Hepatocyte (in vitro differentiated cells): ENCODE measurements at regions not wholly inside any gene's neighbourhood (a gene's known extent, or its start where the extent isn't known, plus 50 kb on each side); places are given as distances from the start of the nearest gene placed in this dataset.

Experiments used
- DNase-seq: peaks from one replicate; pipeline ENCODE4 v3.0.0-alpha.2; 2016; ENCODE audit warnings: low spot score
- H2AFZ ChIP-seq: fragments of 200-600 bp; sonication (generic); 2 replicates; pipeline ENCODE4 v1.6.0; 2016; ENCODE audit warnings: antibody characterized with exemption, mild to moderate bottlenecking
- H3K27ac ChIP-seq: fragments of 200-600 bp; sonication (generic); 2 replicates; pipeline ENCODE4 v1.5.1; 2016; ENCODE audit warnings: mild to moderate bottlenecking
- H3K27me3 ChIP-seq: fragments of 200-600 bp; sonication (generic); 2 replicates; pipeline ENCODE4 v1.6.1; 2016
- H3K36me3 ChIP-seq: fragments of 200-600 bp; sonication (generic); replicated peaks from 2 replicates; pipeline ENCODE4 v1.5.1; 2016; ENCODE audit warnings: low read depth; ENCODE audit not compliant: insufficient read depth
- H3K4me1 ChIP-seq: fragments of 200-600 bp; sonication (generic); 2 replicates; pipeline ENCODE4 v1.5.1; 2016; ENCODE audit warnings: mild to moderate bottlenecking, moderate library complexity; ENCODE audit not compliant: insufficient read depth
- H3K4me2 ChIP-seq: fragments of 200-600 bp; sonication (generic); 2 replicates; pipeline ENCODE4 v1.6.0; 2016
- H3K4me3 ChIP-seq: fragments of 200-600 bp; sonication (generic); 2 replicates; pipeline ENCODE4 v1.5.1; 2016; ENCODE audit warnings: mild to moderate bottlenecking
- H3K79me2 ChIP-seq: fragments of 200-600 bp; sonication (generic); 2 replicates; pipeline ENCODE4 v1.6.0; 2017; ENCODE audit warnings: mild to moderate bottlenecking
- H3K9me2 ChIP-seq: fragments of 200-600 bp; sonication (generic); replicated peaks from 2 replicates; pipeline ENCODE4 v1.6.0; 2017; ENCODE audit warnings: mild to moderate bottlenecking; ENCODE audit not compliant: insufficient read depth
- H3K9me3 ChIP-seq: fragments of 200-600 bp; sonication (generic); 2 replicates; pipeline ENCODE4 v1.5.1; 2016; ENCODE audit warnings: low read depth, mild to moderate bottlenecking
- H4K20me1 ChIP-seq: fragments of 200-600 bp; sonication (generic); 2 replicates; pipeline ENCODE4 v1.6.0; 2016; ENCODE audit warnings: mild to moderate bottlenecking; ENCODE audit not compliant: insufficient read depth, poor library complexity, severe bottlenecking
- EZH2 ChIP-seq: fragments of 200-600 bp; sonication (generic); IDR thresholded peaks from 2 replicates; pipeline ENCODE4 v1.6.1; 2016; ENCODE audit warnings: antibody characterized with exemption, mild to moderate bottlenecking, borderline replicate concordance
- EZH2phosphoT487 ChIP-seq: fragments of 200-600 bp; sonication (generic); IDR thresholded peaks from one replicate; pipeline ENCODE4 v1.6.1; 2018; ENCODE audit warnings: antibody characterized with exemption, mild to moderate bottlenecking, low read depth, moderate library complexity; ENCODE audit not compliant: unreplicated experiment, severe bottlenecking
- WGBS: methylation state at CpG from one replicate; pipeline ENCODE4 v1.1.6; 2016; ENCODE audit warnings: low lambda C conversion rate; ENCODE audit errors: missing lambda C conversion rate; 5-methylcytosine and 5-hydroxymethylcytosine counted together
- TF ChIP-seq, protein P1 (sequence below): fragments of 200-600 bp; sonication (generic); IDR thresholded peaks from 2 replicates; pipeline ENCODE4 v1.5.1; 2016; ENCODE audit warnings: antibody characterized with exemption, mild to moderate bottlenecking; ENCODE audit not compliant: poor library complexity

DNA sequence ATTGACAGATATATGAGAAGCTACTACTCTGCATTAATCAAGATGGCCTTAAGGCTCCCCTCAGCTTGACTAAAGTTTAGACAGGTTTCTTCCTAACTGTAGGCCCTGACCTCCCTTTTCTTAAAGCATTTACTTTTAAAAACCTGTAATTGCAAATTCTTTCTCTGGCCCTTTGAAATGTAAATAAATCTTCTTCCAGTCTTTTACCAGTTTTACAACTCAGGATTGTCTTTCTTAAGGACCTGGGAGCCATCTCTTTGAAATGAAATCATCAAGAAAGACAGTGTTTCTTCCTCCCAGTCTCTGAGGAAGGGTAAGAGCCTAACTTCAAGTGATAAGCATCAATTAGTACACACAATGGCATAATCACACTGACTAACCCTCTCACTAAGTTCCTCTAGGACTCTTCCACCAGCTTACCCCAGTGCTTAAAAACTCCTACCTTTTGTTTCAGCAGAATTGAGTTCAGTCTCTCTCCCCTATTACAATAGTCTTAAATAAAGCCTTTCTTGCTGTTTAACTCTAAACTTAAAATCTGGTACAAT is 58.7 kb upstream of the CDH20 start:
- H3K79me2 ChIP-seq: no peaks in the 10 kb centered on the region
- H3K27ac ChIP-seq: no peak overlapping the region
- TF ChIP-seq, protein P1, sequence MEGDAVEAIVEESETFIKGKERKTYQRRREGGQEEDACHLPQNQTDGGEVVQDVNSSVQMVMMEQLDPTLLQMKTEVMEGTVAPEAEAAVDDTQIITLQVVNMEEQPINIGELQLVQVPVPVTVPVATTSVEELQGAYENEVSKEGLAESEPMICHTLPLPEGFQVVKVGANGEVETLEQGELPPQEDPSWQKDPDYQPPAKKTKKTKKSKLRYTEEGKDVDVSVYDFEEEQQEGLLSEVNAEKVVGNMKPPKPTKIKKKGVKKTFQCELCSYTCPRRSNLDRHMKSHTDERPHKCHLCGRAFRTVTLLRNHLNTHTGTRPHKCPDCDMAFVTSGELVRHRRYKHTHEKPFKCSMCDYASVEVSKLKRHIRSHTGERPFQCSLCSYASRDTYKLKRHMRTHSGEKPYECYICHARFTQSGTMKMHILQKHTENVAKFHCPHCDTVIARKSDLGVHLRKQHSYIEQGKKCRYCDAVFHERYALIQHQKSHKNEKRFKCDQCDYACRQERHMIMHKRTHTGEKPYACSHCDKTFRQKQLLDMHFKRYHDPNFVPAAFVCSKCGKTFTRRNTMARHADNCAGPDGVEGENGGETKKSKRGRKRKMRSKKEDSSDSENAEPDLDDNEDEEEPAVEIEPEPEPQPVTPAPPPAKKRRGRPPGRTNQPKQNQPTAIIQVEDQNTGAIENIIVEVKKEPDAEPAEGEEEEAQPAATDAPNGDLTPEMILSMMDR: no peak
- TF ChIP-seq EZH2: no peak
- no peak for TF ChIP-seq EZH2phosphoT487
- H3K9me3 ChIP-seq: no peaks in the 10 kb centered on the region
- H4K20me1 ChIP-seq: no peaks in the 10 kb centered on the region
- H3K4me3 ChIP-seq: no peak overlapping the region
- H2AFZ ChIP-seq: no peak overlapping the region
- no peaks in the 10 kb centered on the region for H3K27me3 ChIP-seq
- no peaks in the 10 kb centered on the region for H3K9me2 ChIP-seq
- H3K4me2 ChIP-seq: no peak overlapping the region
- no peaks in the 10 kb centered on the region for H3K4me1 ChIP-seq
- no peak for DNase-seq
- H3K36me3 ChIP-seq: no peaks in the 10 kb centered on the region

DNA sequence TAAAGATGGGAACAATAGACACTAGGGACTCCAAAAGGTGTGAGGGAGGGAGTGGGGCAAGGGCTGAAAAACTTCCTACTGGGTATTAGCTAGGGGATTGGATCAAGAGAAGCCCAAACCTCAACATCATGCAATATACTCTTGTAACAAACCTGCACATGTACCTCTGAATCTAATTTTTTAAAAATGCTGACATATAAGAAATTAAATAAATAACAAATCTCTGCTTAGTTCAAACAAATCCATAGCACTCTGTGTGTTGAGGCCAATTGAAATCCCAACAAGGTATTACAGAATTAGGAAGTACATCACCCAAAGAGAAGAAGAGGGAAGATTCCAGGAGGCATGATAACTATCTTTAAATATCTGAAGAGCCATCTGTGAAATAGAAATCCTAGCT is 55.4 kb upstream of the CDH20 start:
- H3K4me2 ChIP-seq: no peak overlapping the region
- TF ChIP-seq, protein P1: no peak

GRCh38 chr18:61281431-61281830 is 51.8 kb upstream of the CDH20 start:
- 83% methylated on average over 1 of the region's 1 CpG for WGBS
- no peaks in the 10 kb centered on the region for H3K4me1 ChIP-seq
- H3K4me3 ChIP-seq: no peak overlapping the region
- TF ChIP-seq EZH2phosphoT487: no peak
- no peak for TF ChIP-seq EZH2
- no peaks in the 10 kb centered on the region for H3K36me3 ChIP-seq
- DNase-seq: no peak
- H2AFZ ChIP-seq: no peak overlapping the region
- no peaks in the 10 kb centered on the region for H4K20me1 ChIP-seq
- no peaks in the 10 kb centered on the region for H3K79me2 ChIP-seq
- H3K9me2 ChIP-seq: no peaks in the 10 kb centered on the region
- H3K27me3 ChIP-seq: no peaks in the 10 kb centered on the region
- no peaks in the 10 kb centered on the region for H3K9me3 ChIP-seq
- no peak overlapping the region for H3K27ac ChIP-seq
- H3K4me2 ChIP-seq: no peak overlapping the region

More for the DNA sequence above, 55.4 kb upstream of the CDH20 start:
- DNase-seq: no peak
- H4K20me1 ChIP-seq: no peaks in the 10 kb centered on the region
- H3K4me1 ChIP-seq: no peaks in the 10 kb centered on the region
- no peak overlapping the region for H3K4me3 ChIP-seq
- H2AFZ ChIP-seq: no peak overlapping the region
- no peaks in the 10 kb centered on the region for H3K79me2 ChIP-seq
- no peaks in the 10 kb centered on the region for H3K9me2 ChIP-seq
- no peaks in the 10 kb centered on the region for H3K27me3 ChIP-seq
- H3K9me3 ChIP-seq: no peaks in the 10 kb centered on the region
- H3K36me3 ChIP-seq: no peaks in the 10 kb centered on the region
- H3K27ac ChIP-seq: no peak overlapping the region

GRCh38 chr18:61282926-61283325 is 50.3 kb upstream of the CDH20 start:
- no peaks in the 10 kb centered on the region for H3K4me1 ChIP-seq
- WGBS: 64% methylated on average over 2 of the region's 2 CpGs
- TF ChIP-seq EZH2phosphoT487 (no peak), EZH2 (no peak)
- TF ChIP-seq, protein P1: no peak
- H3K9me3 ChIP-seq: no peaks in the 10 kb centered on the region
- H4K20me1 ChIP-seq: no peaks in the 10 kb centered on the region
- no peak for DNase-seq
- H3K4me3 ChIP-seq: no peak overlapping the region
- H3K79me2 ChIP-seq: no peaks in the 10 kb centered on the region
- H3K9me2 ChIP-seq: no peaks in the 10 kb centered on the region
- H3K4me2 ChIP-seq: no peak overlapping the region
- H3K36me3 ChIP-seq: no peaks in the 10 kb centered on the region
- H3K27me3 ChIP-seq: no peaks in the 10 kb centered on the region
- H3K27ac ChIP-seq: no peak overlapping the region
- no peak overlapping the region for H2AFZ ChIP-seq
